ENCODE measurements at regions not wholly inside any gene's neighbourhood (a gene's known extent, or its start where the extent isn't known, plus 50 kb on each side); places are given as distances from the start of the nearest gene placed in this dataset.
"Not testable (repeated sequence)": the region's sequence is repeated elsewhere in the genome, so short reads cannot be mapped to it uniquely, and the experiment has no call there.

DNA sequence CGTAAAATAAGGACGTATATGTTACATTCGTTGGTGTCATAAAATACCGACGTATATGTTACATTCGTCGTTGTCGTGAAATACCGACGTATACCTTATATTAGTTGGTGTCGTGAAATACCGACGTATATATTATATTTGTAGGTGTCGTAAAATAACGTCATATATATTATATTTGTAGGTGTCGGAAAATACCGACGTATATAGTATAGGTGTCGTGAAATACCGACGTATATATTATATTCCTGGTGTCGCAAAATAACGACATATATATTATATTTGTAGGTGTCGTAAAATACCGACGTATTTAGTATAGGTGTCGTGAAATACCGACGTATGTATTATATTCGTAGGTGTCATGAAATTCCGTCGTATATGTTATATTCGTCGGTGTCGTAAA, 459.5 kb downstream of the CPXCR1 start:
- not testable (repeated sequence) for H3K27me3 ChIP-seq (ENCODE audit: control insufficient read depth, insufficient read depth, low read length); H3K36me3 ChIP-seq (ENCODE audit: control insufficient read depth, insufficient read depth, low read length); H3K27ac ChIP-seq (ENCODE audit: low read depth, low read length); H3K9ac ChIP-seq (ENCODE audit: low read length); H3K4me1 ChIP-seq (ENCODE audit: control insufficient read depth, insufficient read depth, low read length)
- H3K9me3 ChIP-seq (ENCODE audit: control insufficient read depth, insufficient read depth, low read depth, low read length): peaks cover 51% of the 10 kb centered on the region
- peak overlapping the region; percentile 16; the same call in 1 of the 2 replicates for H3K4me3 ChIP-seq (ENCODE audit: low read depth, low read length)

DNA sequence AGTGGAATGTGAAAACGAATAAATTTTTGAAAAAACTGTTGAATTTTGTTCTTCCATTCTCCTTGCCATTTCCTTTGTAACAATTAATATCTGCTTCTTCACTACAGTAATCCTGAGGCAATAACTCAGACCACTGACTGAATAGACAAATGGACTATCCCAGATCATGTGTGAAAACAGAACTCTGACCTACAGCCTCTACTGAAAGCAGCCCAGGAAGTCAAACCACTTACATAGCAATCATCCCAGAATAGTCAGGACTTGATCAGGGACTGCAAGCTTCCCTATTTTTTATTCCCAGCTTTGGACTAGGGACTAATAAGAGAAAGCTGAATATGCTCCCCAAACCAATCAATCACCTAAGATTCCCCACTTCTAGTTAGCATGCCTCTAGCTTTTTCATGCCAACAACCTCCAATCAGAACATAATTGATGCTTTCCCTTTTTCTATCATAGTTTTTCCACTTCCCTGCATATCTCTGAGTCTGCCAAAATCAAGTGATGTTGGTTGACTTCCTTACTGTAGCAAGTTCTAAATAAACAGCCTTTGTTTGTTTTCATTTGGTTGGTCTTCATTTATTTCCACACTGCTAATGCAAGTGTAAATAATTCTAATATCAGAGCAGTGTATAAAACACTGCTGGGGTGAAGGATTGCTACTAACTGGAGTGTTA, 467.9 kb downstream of the CPXCR1 start:
- not testable (repeated sequence) for H3K27ac ChIP-seq (ENCODE audit: low read depth, low read length); H3K9ac ChIP-seq (ENCODE audit: low read length); H3K4me3 ChIP-seq (ENCODE audit: low read depth, low read length); H3K36me3 ChIP-seq (ENCODE audit: control insufficient read depth, insufficient read depth, low read length); H3K4me1 ChIP-seq (ENCODE audit: control insufficient read depth, insufficient read depth, low read length); H3K27me3 ChIP-seq (ENCODE audit: control insufficient read depth, insufficient read depth, low read length); H3K9me3 ChIP-seq (ENCODE audit: control insufficient read depth, insufficient read depth, low read depth, low read length)

- H3K27me3 ChIP-seq (ENCODE audit: control insufficient read depth, insufficient read depth, low read length); H3K4me1 ChIP-seq (ENCODE audit: control insufficient read depth, insufficient read depth, low read length); H3K4me3 ChIP-seq (ENCODE audit: low read depth, low read length); H3K27ac ChIP-seq (ENCODE audit: low read depth, low read length); H3K9ac ChIP-seq (ENCODE audit: low read length); H3K9me3 ChIP-seq (ENCODE audit: control insufficient read depth, insufficient read depth, low read depth, low read length); H3K36me3 ChIP-seq (ENCODE audit: control insufficient read depth, insufficient read depth, low read length): not testable (repeated sequence)
Observed at GRCh38 chrX:89215447-89215787, 468.4 kb downstream of the CPXCR1 start.

Data from HUES6 (cell line).